HL-60 (cell line): ENCODE measurements at regions not wholly inside any gene's neighbourhood (a gene's known extent, or its start where the extent isn't known, plus 50 kb on each side); places are given as distances from the start of the nearest gene placed in this dataset.

Source experiments
- GABPA ChIP-seq: IDR thresholded peaks from 2 replicates; pipeline ENCODE4 v1.6.1; 2012; ENCODE audit warnings: low read depth
- POLR2AphosphoS5 ChIP-seq: IDR thresholded peaks from 2 replicates; pipeline ENCODE4 v1.6.1; 2012; ENCODE audit warnings: low read depth
- TF ChIP-seq, protein P1 (sequence below): IDR thresholded peaks from one replicate; pipeline ENCODE4 v1.5.1; 2011; ENCODE audit warnings: low read length, control low read depth, inconsistent platforms; ENCODE audit not compliant: insufficient read depth
- TF ChIP-seq, protein P2 (sequence below): IDR thresholded peaks from 2 replicates; pipeline ENCODE4 v1.6.1; 2012; ENCODE audit warnings: low read depth; ENCODE audit not compliant: insufficient replicate concordance

DNA sequence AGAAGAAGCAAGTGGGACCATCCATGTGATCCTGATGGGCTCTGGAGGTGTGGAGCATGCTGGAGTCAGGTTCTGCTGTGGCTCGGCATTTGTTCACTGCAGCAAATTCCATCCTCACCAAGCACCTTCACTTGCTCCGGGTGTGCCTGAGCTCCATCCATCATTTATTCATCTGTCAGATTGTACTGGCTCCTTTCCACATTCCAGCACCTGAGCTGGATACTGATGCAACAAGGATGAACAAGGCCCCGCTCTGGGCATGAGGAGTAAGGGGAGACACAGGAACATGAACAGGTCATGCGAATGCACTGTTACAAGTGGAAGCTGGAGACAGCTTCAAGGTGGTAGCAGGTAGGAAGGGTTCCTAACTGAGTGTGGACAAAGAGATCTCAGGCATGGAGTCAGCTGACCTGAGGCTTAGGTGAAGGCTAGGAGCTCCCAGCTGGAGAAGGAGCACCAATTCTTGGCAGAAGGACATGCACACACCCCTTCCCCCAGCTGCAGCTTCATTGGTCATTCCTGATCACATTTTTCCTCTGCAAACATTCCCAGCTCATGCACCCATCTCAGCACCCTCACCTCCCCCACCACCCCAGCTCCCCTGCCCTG lies 133.7 kb upstream of the ZMIZ1 start:
- TF ChIP-seq, protein P1, sequence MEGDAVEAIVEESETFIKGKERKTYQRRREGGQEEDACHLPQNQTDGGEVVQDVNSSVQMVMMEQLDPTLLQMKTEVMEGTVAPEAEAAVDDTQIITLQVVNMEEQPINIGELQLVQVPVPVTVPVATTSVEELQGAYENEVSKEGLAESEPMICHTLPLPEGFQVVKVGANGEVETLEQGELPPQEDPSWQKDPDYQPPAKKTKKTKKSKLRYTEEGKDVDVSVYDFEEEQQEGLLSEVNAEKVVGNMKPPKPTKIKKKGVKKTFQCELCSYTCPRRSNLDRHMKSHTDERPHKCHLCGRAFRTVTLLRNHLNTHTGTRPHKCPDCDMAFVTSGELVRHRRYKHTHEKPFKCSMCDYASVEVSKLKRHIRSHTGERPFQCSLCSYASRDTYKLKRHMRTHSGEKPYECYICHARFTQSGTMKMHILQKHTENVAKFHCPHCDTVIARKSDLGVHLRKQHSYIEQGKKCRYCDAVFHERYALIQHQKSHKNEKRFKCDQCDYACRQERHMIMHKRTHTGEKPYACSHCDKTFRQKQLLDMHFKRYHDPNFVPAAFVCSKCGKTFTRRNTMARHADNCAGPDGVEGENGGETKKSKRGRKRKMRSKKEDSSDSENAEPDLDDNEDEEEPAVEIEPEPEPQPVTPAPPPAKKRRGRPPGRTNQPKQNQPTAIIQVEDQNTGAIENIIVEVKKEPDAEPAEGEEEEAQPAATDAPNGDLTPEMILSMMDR = no peak
- TF ChIP-seq POLR2AphosphoS5 (no peak), GABPA (no peak)
- TF ChIP-seq, protein P2, sequence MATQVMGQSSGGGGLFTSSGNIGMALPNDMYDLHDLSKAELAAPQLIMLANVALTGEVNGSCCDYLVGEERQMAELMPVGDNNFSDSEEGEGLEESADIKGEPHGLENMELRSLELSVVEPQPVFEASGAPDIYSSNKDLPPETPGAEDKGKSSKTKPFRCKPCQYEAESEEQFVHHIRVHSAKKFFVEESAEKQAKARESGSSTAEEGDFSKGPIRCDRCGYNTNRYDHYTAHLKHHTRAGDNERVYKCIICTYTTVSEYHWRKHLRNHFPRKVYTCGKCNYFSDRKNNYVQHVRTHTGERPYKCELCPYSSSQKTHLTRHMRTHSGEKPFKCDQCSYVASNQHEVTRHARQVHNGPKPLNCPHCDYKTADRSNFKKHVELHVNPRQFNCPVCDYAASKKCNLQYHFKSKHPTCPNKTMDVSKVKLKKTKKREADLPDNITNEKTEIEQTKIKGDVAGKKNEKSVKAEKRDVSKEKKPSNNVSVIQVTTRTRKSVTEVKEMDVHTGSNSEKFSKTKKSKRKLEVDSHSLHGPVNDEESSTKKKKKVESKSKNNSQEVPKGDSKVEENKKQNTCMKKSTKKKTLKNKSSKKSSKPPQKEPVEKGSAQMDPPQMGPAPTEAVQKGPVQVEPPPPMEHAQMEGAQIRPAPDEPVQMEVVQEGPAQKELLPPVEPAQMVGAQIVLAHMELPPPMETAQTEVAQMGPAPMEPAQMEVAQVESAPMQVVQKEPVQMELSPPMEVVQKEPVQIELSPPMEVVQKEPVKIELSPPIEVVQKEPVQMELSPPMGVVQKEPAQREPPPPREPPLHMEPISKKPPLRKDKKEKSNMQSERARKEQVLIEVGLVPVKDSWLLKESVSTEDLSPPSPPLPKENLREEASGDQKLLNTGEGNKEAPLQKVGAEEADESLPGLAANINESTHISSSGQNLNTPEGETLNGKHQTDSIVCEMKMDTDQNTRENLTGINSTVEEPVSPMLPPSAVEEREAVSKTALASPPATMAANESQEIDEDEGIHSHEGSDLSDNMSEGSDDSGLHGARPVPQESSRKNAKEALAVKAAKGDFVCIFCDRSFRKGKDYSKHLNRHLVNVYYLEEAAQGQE = no peak
